ENCODE measurements at regions not wholly inside any gene's neighbourhood (a gene's known extent, or its start where the extent isn't known, plus 50 kb on each side); places are given as distances from the start of the nearest gene placed in this dataset.
"Not testable (repeated sequence)": the region's sequence is repeated elsewhere in the genome, so short reads cannot be mapped to it uniquely, and the experiment has no call there.

GRCh38 chr6:154639196-154639595 is 94.0 kb upstream of the SCAF8 start:
- DNase-seq: not testable (repeated sequence)

DNA sequence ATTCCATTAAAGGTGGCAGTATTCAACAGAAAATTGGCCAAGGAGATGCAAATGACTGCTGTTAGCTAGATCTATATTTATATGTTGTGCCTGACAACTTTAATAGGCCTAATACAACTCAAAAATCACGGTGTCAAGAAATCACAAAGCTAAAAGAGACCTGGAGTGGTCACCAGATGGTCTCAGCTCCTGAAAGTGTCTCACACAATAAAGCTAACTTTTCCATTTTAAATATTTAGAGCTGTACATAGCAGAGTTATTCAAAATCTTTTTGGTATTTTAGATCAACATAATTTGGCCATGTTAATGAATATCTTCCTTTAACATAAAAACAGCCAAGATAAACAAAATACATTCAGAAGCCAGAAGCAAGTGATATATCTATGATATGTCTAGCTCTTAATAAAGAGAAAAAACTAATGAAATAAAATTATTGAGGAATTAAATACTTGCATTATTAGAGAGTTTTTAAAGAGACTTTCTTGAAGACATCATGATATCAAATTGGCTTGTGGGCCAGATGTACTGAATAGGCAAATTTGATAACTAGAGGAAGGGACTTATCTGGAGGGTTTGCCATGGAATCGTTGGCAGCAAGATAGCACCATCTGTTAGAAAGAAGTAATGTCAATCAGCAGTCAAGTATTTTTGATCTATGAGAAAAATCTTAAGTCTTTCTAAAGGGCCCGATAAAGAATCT is 84.9 kb upstream of the SCAF8 start:
- DNase-seq: no peak

DNA sequence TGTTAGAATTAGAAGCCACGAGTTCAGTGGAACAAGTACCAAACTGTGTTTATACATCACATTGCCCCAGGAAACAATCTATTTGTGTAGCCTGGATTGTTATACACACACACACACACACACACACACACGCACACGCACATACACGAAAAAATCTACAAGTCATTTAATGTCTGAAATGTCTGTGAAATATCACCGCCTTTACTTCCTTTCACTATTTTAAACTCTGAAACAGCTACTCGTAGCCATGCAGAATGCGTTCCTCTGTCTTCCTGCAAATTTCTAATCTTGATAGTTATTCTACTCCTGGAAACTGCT is 84.4 kb upstream of the SCAF8 start:
- no peak for DNase-seq

DNA sequence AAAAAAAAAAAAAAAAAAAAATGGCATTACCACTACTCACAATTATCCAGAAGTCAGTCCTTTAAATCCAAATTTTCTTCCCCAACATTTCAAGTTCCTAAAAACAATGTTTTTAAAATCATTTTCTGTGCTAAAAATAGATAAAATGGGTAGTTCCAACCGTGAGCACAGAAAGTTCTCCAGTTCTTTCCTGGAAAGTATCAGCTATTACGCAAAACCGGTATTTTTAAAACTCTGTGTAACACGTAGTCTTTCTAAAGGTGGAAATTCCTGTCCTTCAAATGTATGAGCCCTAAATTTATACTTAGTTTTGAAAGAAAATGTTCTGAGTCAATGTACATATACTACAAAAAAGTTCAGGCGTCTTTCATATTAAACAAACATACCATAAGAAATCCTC is 83.5 kb upstream of the SCAF8 start:
- DNase-seq: no peak

DNA sequence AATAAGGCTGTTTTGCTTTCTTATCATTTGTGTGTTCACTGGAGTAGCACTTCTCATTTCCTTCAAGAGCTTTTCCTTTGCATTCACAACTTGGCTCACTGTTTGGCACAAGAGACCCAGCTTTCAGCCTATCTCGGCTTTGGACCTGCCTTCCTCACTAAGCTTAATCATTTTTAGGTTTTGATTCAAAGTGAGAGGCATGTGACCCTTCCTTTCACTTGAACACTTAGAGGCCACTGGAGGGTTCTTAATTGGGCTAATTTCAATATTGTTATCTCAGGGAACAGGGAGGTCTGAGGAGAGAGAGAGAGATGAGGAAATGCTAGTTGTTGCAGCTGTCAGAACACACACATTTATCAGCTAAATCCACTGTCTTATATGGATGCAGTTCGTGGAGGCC is 82.9 kb upstream of the SCAF8 start:
- no peak for DNase-seq

DNA sequence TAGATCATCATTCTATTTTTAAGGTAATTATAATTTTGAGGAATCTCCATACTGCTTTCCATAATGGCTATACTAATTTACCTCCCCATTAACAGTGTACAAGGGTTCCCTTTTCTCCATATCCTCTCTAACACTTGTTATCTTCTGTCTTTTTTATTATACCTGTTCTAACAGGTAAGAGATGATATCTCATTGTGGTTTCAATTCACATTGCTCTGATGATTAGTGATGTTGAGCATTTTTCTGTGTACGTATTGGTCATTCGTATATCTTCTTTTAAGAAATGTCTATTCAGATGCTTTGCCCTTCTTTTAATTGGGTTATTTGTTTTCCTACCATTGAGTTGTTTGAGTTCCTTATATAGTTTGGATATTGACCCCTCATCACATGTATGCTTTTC is 81.6 kb upstream of the SCAF8 start:
- no peak for DNase-seq

DNA sequence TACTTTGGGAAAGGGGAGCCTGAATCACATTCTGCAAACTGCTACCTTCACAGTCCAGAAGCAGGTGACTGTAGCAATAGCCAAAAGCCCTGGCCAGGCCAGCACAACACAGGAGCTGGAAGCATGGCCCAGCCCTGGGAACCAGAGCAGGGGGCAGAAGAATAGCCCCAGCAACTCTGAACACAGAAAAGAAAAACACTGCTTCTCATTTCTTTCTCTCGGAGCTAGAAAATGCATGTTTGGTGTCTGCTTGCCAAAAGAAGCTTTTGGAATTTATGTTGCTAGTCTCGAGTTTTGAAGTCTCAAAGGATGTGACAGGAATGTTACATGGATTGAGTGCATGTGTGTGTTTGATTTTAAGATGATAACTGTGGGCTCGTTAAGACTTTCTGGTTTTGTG is 79.8 kb upstream of the SCAF8 start:
- DNase-seq: no peak

- DNase-seq: no peak
Observed at GRCh38 chr6:154653853-154654252, 79.4 kb upstream of the SCAF8 start.

DNA sequence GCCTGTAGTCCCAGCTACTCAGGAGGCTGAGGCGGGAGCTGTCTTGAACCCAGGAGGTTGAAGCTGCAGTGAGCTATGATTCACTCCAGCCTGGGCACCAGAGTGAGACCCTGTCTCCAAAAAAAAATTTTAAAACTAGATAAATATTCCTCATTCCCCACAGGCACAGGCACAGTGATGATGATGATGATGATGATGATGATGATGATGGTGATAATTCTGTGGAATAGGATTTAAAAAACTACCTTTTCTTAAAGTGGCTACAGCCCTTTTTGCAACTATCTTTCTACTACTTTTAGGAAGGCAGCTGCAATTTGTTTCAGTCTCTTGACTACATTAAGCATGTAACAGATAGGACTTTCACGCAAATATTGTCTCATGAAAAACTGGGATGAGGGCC is 76.6 kb upstream of the SCAF8 start:
- DNase-seq: no peak

DNA sequence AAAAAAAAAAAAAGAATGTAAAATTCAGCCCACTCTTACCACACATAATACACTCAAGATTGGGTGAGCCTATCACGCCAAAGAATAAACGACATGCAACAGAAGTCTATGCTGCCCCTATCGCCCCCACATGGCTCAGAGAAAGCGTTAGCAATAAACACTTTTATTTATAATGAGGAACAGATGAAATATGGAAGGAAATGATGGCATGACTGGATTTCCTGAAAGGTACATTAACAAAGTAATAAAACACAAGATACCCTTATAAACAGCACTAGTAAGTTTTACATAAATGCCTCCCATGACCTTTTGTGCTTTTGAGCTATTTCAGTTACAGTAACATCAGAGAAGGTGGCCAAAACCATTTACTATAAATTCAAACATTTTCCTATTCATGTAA is 71.4 kb upstream of the SCAF8 start:
- DNase-seq: no peak

- DNase-seq: no peak
Observed at GRCh38 chr6:154664287-154664686, 68.9 kb upstream of the SCAF8 start.

DNA sequence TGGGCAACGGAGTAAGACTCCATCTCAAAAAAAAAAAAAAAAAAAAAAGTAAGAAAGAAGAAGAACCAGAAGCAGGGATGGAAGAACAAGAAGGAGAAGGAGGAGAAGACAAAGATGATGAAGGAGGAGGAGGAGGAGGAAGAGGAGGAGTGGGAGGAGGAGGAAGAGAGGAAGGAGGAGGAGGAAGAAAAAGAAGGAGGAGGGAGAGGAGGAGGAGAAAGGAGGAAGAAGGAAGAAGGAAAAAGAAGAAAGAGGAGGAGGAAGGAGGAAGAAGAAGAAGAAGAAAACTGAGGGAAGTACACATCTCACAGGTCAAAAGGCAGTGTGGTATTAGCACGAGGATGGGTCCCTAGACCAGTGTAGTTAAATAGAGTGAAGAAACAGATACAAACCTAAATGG is 65.1 kb upstream of the SCAF8 start:
- no peak for DNase-seq

GRCh38 chr6:154672086-154672485 is 61.1 kb upstream of the SCAF8 start:
- no peak for DNase-seq

- no peak for DNase-seq
Observed at GRCh38 chr6:154673919-154674318, 59.3 kb upstream of the SCAF8 start.

DNA sequence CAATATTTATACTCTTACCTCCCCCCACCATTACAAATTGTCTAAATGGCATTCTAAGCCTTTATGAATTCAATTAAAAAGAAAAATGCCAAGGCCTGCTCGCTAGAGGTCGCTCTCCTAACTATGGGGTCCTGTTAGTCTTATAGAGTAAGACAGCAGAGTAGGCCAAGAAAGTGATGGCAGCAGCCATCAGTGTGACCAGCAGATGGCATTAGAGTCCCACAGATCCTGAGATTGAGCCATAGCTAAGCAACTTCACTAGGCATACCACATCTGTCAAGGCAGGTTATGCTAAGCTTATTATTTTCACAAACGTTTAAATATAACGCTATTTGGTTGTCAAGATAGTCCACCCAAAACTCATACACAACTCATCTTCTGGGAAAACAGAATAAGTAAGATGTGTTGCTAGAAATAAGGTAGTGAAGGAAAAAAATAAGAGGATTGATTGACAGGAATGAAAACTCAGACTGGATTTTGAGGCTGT is 57.6 kb upstream of the SCAF8 start:
- peak; percentile 86 to 89 for DNase-seq

- no peak for DNase-seq
Observed at GRCh38 chr6:154682633-154683125, 50.5 kb upstream of the SCAF8 start.

Measured in NCI-H446 (cell line).